Endothelial cell of umbilical vein (primary cell): ENCODE measurements at regions not wholly inside any gene's neighbourhood (a gene's known extent, or its start where the extent isn't known, plus 50 kb on each side); places are given as distances from the start of the nearest gene placed in this dataset.

Source experiments
- BruUV-seq: library from RNA; stranded (reverse); fragments of 400-500 nt; replicated peaks from 2 replicates; lab custom pipeline; 2021; lab: Mats Ljungman, UMichigan
- CTCF ChIA-PET: fragments of 300-600, 350-600 bp; sonication (Branson Sonifier 250); formaldehyde crosslinking; loops from one replicate; lab custom pipeline; 2021; ENCODE audit warnings: antibody characterized with exemption, inconsistent platforms; lab: Charles Lee
- POLR2A ChIA-PET: fragments of 300-600, 350-600 bp; sonication (Branson Sonifier 250); formaldehyde crosslinking; loops from one replicate; lab custom pipeline; 2021; ENCODE audit warnings: antibody characterized with exemption, inconsistent platforms; lab: Charles Lee
- DNase-seq: peaks from one replicate; pipeline ENCODE4 v3.0.0-alpha.2; 2011; ENCODE audit warnings: low read depth, low spot score
- FAIRE-seq: peaks from 2 replicates; lab custom pipeline; 2011; peaks lifted over from hg19 to GRCh38; lab: Jason Lieb, UNC
- H2AFZ ChIP-seq: 2 replicates; pipeline ENCODE4 v1.6.0; 2012; ENCODE audit warnings: low read depth, low read length, control low read depth, inconsistent platforms
- H3K27ac ChIP-seq: 2 replicates; pipeline ENCODE4 v1.5.1; 2011; ENCODE audit warnings: low read depth, mild to moderate bottlenecking, control low read depth, low read length, moderate library complexity; ENCODE audit not compliant: insufficient read depth
- H3K27me3 ChIP-seq, 2 experiments: 2 replicates each; pipeline versions ENCODE4 v1.6.0 to v1.6.1; 2011; ENCODE audit warnings: low read length in 2 of 2, mixed read lengths in 1 of 2; ENCODE audit not compliant: control insufficient read depth in 2 of 2, insufficient read depth in 2 of 2
- H3K36me3 ChIP-seq, 2 experiments: 2 replicates in 1 of 2; 3 replicates in 1 of 2; pipeline ENCODE4 v1.5.1; 2011; ENCODE audit warnings: low read length in 2 of 2, mild to moderate bottlenecking in 1 of 2, moderate library complexity in 1 of 2; ENCODE audit not compliant: control insufficient read depth in 2 of 2, insufficient read depth in 2 of 2; ENCODE audit errors: extremely low read depth in 1 of 2
- H3K4me1 ChIP-seq: 3 replicates; pipeline ENCODE4 v1.5.1; 2011; ENCODE audit warnings: mild to moderate bottlenecking, low read length; ENCODE audit not compliant: control insufficient read depth, insufficient read depth; ENCODE audit errors: extremely low read depth
- H3K4me2 ChIP-seq: 2 replicates; pipeline ENCODE4 v1.6.1; 2011; ENCODE audit warnings: low read length, control low read depth, mixed read lengths; ENCODE audit not compliant: insufficient read depth
- H3K4me3 ChIP-seq, 3 experiments: fragments of 200-600 bp in 1 of 3; sonication (generic), shearing (Covaris generic) in 1 of 3; replicated peaks in 1 of 3; 2 replicates each; pipeline ENCODE4 v1.5.1; 2011 to 2016; ENCODE audit warnings: control low read depth in 3 of 3, low read length in 3 of 3, mild to moderate bottlenecking in 2 of 3, inconsistent platforms in 1 of 3, low read depth in 1 of 3, moderate library complexity in 1 of 3; ENCODE audit not compliant: insufficient read depth in 1 of 3
- H3K79me2 ChIP-seq: 2 replicates; pipeline ENCODE4 v1.6.0; 2012; ENCODE audit warnings: low read length, inconsistent platforms; ENCODE audit not compliant: control insufficient read depth, insufficient read depth
- H3K9ac ChIP-seq: replicated peaks from 2 replicates; pipeline ENCODE3; 2011; ENCODE audit warnings: low read length, control low read depth; ENCODE audit not compliant: insufficient read depth; ENCODE audit errors: extremely low read depth
- H3K9me1 ChIP-seq: replicated peaks from 3 replicates; pipeline ENCODE4 v1.6.0; 2011; ENCODE audit warnings: mild to moderate bottlenecking, low read length; ENCODE audit not compliant: control insufficient read depth, insufficient read depth; ENCODE audit errors: extremely low read depth
- H3K9me3 ChIP-seq: replicated peaks from 2 replicates; pipeline ENCODE4 v1.5.1; 2012; ENCODE audit warnings: low read length, inconsistent platforms; ENCODE audit not compliant: control insufficient read depth, insufficient read depth
- H4K20me1 ChIP-seq: replicated peaks from 2 replicates; pipeline ENCODE3; 2011; ENCODE audit warnings: mild to moderate bottlenecking, low read length; ENCODE audit not compliant: control insufficient read depth, insufficient read depth; ENCODE audit errors: extremely low read depth
- EZH2 ChIP-seq: IDR thresholded peaks from 2 replicates; pipeline ENCODE4 v1.6.1; 2012; ENCODE audit warnings: borderline replicate concordance, low read depth, mild to moderate bottlenecking, moderate library complexity, low read length, inconsistent platforms; ENCODE audit not compliant: severe bottlenecking
- FOS ChIP-seq: IDR thresholded peaks from 2 replicates; pipeline ENCODE4 v1.6.1; 2011; ENCODE audit warnings: mild to moderate bottlenecking, low read length, moderate library complexity, borderline replicate concordance; ENCODE audit not compliant: insufficient read depth
- GATA2 ChIP-seq: IDR thresholded peaks from 2 replicates; pipeline ENCODE4 v1.7.0; 2011; ENCODE audit warnings: low read depth, mild to moderate bottlenecking, moderate library complexity, mixed read lengths, low read length; ENCODE audit not compliant: insufficient read length, insufficient read depth
- JUN ChIP-seq: IDR thresholded peaks from 2 replicates; pipeline ENCODE4 v1.6.1; 2011; ENCODE audit warnings: borderline replicate concordance, low read depth; ENCODE audit not compliant: insufficient read length, insufficient read depth
- MAX ChIP-seq: IDR thresholded peaks from 2 replicates; pipeline ENCODE4 v1.6.1; 2011; ENCODE audit not compliant: insufficient read depth, insufficient read length
- MYC ChIP-seq: IDR thresholded peaks from one replicate; pipeline ENCODE4 v1.6.1; 2011; ENCODE audit warnings: mild to moderate bottlenecking, low read depth, low read length
- POLR2A ChIP-seq: IDR thresholded peaks from 2 replicates; pipeline ENCODE4 v1.6.1; 2012; ENCODE audit warnings: low read depth, mild to moderate bottlenecking, control low read depth, low read length
- POLR2AphosphoS5 ChIP-seq: IDR thresholded peaks from 2 replicates; pipeline ENCODE4 v1.6.1; 2012; ENCODE audit warnings: low read depth, mild to moderate bottlenecking, control low read depth, low read length, moderate library complexity; ENCODE audit not compliant: insufficient read depth
- dilution Hi-C: fragments of 300-500 bp; cut with MboI; formaldehyde crosslinking; loops from one replicate; pipeline ENCODE4 v1.15.0; 2019; ENCODE audit warnings: low sequenced_read_pairs; ENCODE audit not compliant: extremely low pct_ligation_motif_present
- intact Hi-C: fragments of 100-400 bp; cut with micrococcal nuclease; formaldehyde crosslinking; loops from one replicate; pipeline ENCODE4 v1.10.0; 2022
- TF ChIP-seq, protein P1 (sequence below), 2 donors: IDR thresholded peaks; 1 replicate in 1 of 2; 2 replicates in 1 of 2; pipeline ENCODE4 v1.5.1; 2011; ENCODE audit warnings: low read length in 2 of 2, mild to moderate bottlenecking in 2 of 2, moderate library complexity in 2 of 2, control low read depth in 1 of 2, inconsistent platforms in 1 of 2, low read depth in 1 of 2; ENCODE audit not compliant: insufficient read depth in 1 of 2; ENCODE audit errors: extremely low read depth in 1 of 2

DNA sequence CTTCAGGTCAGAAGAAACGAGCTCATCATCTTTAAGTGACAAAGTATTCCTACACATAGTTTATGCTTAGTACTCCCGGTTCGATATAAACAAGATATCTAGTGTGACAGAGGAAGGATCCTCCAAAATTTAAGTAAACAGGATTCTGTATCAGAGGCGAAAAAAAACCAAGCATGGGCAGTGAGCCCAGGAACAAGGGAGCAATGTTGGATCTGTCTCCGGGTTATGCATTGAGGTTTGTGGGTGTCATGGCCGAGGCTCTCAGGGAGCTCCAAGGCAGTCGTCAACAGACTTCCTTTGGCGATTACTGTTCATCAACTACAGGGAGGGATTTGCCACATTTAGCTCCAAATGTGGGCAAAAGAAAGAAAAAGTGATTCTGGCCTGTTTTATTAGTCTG is 319.5 kb downstream of the CBLN4 start:
- FAIRE-seq (no peak), DNase-seq (no peak)
- no peak overlapping the region for H2AFZ ChIP-seq
- intact Hi-C loops (no loop called here), dilution Hi-C loops (no loop called here)
- no peak overlapping the region for H3K9ac ChIP-seq
- no peaks in the 10 kb centered on the region for H3K9me1 ChIP-seq
- no peak overlapping the region for H3K27ac ChIP-seq
- H3K4me3 ChIP-seq, result no peak overlapping the region
- no TSS peak for BruUV-seq
- H4K20me1 ChIP-seq, result no peaks in the 10 kb centered on the region
- H3K4me1 ChIP-seq, result no peaks in the 10 kb centered on the region
- H3K79me2 ChIP-seq, result no peaks in the 10 kb centered on the region
- ChIA-PET CTCF (no interaction called here), POLR2A (no interaction called here)
- H3K36me3 ChIP-seq, result no peaks in the 10 kb centered on the region
- no peak overlapping the region for H3K4me2 ChIP-seq
- peaks cover 4% of the 10 kb centered on the region for H3K9me3 ChIP-seq
- TF ChIP-seq MYC (no peak), FOS (no peak), JUN (no peak), EZH2 (no peak)
- H3K27me3 ChIP-seq, result no peaks in the 10 kb centered on the region

- BruUV-seq, result no TSS peak
- Histone ChIP-seq H3K27ac (no peak overlapping the region), H3K36me3 (no peaks in the 10 kb centered on the region), H3K4me1 (no peaks in the 10 kb centered on the region), H3K9ac (no peak overlapping the region), H4K20me1 (no peaks in the 10 kb centered on the region), H2AFZ (no peak overlapping the region), H3K79me2 (no peaks in the 10 kb centered on the region), H3K4me3 (no peak overlapping the region), H3K27me3 (no peaks in the 10 kb centered on the region), H3K4me2 (no peak overlapping the region), H3K9me1 (no peaks in the 10 kb centered on the region), H3K9me3 (peaks cover 4% of the 10 kb centered on the region)
- no peak for FAIRE-seq
- POLR2A ChIA-PET, result no interaction called here
- dilution Hi-C loops (no loop called here), intact Hi-C loops (no loop called here)
- CTCF ChIA-PET, result no interaction called here
- no peak for TF ChIP-seq POLR2AphosphoS5
- TF ChIP-seq GATA2, result no peak
- no peak for TF ChIP-seq JUN
- TF ChIP-seq MYC, result no peak
- TF ChIP-seq EZH2, result no peak
- TF ChIP-seq POLR2A, result no peak
- TF ChIP-seq FOS, result no peak
- TF ChIP-seq, protein P1, sequence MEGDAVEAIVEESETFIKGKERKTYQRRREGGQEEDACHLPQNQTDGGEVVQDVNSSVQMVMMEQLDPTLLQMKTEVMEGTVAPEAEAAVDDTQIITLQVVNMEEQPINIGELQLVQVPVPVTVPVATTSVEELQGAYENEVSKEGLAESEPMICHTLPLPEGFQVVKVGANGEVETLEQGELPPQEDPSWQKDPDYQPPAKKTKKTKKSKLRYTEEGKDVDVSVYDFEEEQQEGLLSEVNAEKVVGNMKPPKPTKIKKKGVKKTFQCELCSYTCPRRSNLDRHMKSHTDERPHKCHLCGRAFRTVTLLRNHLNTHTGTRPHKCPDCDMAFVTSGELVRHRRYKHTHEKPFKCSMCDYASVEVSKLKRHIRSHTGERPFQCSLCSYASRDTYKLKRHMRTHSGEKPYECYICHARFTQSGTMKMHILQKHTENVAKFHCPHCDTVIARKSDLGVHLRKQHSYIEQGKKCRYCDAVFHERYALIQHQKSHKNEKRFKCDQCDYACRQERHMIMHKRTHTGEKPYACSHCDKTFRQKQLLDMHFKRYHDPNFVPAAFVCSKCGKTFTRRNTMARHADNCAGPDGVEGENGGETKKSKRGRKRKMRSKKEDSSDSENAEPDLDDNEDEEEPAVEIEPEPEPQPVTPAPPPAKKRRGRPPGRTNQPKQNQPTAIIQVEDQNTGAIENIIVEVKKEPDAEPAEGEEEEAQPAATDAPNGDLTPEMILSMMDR (IDR thresholded peaks at IDR 0.05; ENCODE audit: extremely low read depth in 1 of 2, insufficient read depth in 1 of 2, low read depth in 1 of 2, low read length in 2 of 2), result no peak
- TF ChIP-seq MAX, result no peak
- DNase-seq, result no peak
Measured at GRCh38 chr20:55685425-55685824, 319.9 kb downstream of the CBLN4 start.
